Caki2 (cell line): ENCODE measurements at regions not wholly inside any gene's neighbourhood (a gene's known extent, or its start where the extent isn't known, plus 50 kb on each side); places are given as distances from the start of the nearest gene placed in this dataset.

ENCODE experiments used
- DNase-seq: peaks from one replicate; pipeline ENCODE4 v3.0.0-alpha.2; 2015; ENCODE audit warnings: low read depth
- in situ Hi-C: cut with HindIII; loops from 2 replicates; pipeline ENCODE4 v1.10.0; 2016; ENCODE audit warnings: low sequenced_read_pairs, low pct_unique_long_range_greater_than_20kb, mixed read lengths

DNA sequence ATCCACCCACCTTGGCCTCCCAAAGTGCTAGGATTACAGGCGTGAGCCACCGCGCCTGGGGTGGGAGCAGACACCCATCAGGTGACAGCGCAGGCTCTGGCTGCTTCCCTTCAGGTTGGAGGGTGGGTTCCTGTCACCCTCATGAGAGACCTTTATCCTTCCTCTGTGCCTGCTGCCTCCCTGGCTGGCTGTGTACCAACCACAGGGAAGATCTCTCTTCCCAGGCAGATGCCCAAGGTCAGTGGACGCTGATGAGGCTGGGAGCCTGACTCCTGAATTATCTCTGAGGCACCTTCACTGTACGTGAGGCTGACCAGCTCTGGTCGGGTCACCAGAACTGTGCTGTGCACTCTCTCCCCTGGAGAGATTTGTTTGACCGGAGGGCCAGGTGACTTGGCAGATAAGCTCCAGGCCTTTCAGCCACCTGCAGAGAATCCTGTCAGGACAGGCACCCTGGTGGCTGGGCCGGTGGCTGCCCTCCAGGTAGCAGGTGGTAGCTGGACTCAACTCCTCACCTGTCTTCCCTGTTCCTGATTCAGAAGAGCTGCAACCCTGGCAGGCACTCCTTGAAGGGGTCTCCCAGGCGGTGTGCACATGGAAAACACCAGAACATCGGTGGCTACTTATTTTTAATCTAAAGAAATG is 251.9 kb downstream of the GLRX3 start:
- no peak for DNase-seq
- in situ Hi-C loops: no loop called here

DNA sequence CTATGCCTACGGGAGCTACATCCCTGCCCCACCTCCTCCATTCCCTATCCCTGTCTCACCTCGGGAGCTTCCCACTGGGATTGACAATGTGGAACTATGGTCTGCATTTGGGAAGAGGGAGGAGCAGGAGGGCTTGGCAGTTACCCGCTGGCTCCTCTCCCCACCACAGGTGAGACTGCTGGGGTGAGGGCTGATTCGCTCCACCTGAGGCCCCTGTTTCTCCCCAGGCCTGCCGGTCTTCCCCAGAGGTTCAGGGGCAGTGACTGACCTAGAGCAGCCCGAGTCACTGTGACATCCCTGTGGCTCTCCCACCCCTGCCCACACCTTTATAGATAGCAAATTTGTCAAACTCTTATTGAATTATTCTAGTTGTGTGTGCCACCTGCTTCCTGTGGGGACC is 252.6 kb downstream of the GLRX3 start:
- DNase-seq: no peak
- in situ Hi-C loops: no loop called here

DNA sequence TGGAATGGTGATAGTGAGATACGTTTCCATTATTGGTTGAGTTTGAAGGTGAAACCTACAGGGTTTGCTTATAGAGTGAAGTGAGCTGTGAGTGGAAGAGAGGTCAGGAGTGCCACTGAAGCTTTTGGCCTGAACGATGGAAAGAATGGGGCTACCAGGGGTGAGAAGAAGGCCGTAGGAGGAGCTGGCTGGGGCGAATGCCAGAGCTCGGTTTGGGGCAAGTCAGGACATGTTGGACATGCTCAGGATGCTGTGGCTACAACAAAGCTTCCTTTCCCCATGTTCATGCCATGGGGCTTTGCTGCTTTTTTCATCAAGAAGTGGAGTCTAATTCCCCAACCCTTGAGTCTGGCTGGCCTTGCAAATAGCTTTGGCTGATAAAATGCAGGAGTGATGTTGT is 253.7 kb downstream of the GLRX3 start:
- DNase-seq: no peak
- in situ Hi-C loops: no loop called here

DNA sequence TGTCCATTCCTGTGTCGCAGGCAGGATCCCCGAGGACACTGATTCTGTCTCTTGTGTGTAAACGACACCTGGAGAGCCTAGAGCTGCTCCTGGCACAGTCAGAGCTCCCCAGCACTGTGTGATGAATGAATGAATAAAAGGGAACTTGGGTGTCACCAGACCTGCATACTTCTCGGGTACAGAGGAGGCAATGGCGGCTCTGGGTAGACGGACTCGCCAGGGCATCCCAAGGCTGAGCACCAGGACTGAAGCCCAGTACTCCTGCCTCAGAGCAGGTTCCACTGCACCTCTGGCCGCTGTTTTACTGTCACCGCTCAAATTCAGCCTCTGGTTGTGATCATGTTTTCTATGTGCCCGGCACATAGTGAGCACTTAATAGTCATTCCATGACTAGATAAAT is 255.8 kb downstream of the GLRX3 start:
- in situ Hi-C loops: no loop called here
- DNase-seq: no peak

DNA sequence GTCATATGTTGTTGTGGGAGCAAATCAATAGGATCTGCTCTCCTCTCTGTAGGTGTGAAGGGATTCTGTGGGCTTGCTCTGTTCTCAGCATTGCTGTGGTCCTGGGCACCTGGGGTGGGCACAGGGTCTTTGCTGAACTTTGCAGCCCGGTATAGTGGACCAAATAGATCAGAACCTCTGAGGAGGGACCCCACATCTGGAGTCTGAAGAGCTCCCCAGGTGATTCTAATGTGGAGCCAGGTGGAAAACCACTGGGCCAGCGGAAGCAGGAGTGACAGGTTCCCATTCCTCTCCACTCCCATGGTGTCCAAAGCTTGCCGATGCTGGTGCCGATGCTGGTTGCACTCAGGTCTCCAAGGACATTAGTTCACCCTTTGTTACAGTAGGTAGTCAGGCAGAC is 257.2 kb downstream of the GLRX3 start:
- no peak for DNase-seq
- in situ Hi-C loops: no loop called here

DNA sequence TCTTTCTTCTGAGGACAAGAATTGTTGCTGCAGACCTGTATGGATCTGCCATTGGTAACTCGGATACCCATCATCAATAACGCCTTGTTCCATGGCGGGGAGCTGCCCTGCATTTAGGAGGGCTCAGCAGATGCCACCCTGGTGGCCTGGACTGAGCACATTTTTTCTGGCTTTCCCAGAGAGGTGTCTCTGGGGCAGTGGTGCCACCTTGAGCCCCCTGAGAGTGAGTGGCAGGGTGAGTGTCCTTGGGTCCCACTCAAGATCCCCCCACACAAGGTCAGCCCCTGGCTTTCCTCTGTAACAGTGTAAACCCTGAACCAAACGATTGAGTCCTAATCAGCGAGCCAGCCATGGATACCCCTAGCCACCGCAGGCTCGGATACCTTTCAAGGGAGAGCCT is 258.6 kb downstream of the GLRX3 start:
- no peak for DNase-seq
- in situ Hi-C loops: no loop called here

DNA sequence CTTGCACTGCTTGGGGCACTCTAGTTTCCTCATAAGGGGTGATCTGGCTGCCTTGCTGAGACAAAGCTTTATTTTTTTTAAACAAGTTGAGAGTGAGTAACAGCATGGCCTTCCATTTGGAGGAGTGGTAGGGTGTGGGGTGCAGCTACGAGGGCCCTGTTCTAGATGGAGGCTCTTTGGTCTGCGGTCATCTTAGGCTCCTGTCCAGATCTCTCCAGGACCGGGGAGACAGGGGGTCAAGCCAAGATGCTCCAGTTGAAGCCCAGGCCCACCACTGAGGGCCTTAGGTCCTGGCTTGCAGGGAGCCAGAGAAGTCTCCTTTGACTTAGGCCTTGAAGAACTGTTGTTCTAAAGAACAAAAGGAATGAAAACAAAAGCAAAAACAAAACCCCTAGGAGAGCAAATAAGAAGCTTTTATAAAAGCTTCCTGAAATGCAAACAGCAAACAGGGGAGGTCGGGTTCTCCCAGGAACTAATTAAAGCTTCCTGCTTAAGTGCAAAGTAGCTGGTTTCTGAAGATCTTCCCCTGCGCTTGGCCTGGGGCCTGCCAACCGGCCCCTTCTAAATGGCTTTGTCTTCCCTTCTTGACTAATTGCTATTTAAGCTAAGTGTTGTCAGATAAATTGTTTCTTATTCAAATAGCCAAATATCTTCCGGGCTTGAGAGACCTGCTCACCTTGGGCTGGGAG is 259.2 kb downstream of the GLRX3 start:
- DNase-seq: no peak
- in situ Hi-C loops: no loop called here

DNA sequence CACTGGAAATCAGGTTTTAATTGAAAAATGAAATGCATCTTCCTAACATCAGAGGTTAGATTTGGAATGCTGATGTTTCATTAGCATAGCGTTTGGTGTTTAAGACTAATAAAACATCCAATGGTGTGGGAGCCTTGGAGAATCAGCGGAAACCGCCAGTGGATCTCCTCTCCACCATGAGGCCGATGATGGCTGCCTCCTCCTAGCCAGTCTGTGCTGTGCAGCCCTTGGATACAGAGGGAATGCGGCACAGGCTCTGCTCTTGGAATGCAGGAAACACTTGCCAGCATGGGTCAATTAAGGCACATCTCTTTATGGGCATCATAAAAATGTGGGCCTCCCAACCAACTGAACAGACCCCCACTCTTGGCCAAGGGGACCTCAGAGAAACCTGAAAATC is 259.9 kb downstream of the GLRX3 start:
- in situ Hi-C loops: no loop called here
- no peak for DNase-seq

DNA sequence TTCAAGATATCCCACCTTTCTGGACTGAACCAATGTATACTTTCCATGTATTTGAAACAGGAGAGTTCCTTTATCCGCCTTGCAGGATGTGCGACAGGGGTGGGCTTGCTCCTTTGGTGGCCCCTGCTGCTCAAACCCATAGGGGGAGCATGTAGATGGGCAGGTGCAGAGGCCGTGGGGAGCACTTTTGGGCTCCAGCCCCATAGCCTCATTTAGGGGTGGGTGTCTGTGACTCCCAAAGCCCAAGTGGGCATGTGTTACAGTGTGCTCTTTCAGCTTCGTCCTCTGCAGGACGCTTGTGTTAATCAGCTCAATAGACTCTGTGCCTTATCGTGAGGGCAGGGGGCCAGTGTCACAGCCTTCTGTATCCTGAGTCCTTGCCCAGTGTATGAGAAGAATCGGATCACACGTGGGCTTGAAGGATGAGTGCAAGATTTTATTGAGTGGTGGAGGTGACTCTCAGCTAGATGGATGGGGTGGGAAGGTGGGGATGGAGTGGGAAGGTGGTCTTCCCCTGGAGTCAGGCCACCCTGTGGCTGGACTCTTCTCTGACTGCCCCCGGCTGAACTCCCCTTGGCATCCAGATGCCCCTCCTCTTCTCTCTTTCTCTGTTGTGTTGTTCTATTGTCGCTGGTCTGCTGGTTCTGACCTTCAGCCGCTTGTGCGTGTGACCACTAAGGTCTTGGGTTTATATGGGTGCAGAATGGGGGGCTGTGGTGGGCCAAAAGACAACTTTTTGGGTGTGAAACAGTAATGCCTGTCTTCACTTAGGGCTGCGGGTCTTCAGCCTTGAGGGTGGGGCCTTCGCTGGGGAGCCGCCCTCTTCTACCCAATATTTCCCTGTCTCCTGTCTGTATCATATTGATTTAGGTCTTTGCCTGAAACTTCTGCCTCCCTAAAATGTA is 262.2 kb downstream of the GLRX3 start:
- no peak for DNase-seq
- in situ Hi-C loops: no loop called here

DNA sequence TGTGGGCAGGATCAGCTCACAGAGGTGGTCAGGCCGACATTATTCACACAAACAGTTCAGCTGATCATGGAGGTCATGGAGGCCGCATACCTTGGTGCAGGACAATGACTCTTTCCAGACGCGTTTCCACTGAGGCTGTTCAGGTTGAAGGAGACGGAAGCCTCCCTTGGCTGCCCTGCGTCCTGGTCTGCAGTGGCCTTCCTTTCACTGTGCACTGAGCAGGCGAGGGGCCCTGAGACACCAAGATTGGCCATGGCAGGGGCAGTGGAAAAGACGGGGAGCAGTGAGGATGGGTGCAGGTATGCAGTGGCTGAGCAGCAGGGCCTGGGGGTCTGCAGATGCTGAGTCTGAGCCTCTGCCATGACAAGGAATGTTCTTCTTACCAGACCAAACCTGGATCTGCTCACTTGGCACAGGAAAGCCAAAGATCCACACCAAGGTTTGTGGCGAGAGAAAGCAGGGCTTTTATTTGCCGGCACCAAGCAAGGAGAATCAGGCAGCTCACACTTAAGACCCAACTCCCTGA is 263.3 kb downstream of the GLRX3 start:
- in situ Hi-C loops: no loop called here
- no peak for DNase-seq

DNA sequence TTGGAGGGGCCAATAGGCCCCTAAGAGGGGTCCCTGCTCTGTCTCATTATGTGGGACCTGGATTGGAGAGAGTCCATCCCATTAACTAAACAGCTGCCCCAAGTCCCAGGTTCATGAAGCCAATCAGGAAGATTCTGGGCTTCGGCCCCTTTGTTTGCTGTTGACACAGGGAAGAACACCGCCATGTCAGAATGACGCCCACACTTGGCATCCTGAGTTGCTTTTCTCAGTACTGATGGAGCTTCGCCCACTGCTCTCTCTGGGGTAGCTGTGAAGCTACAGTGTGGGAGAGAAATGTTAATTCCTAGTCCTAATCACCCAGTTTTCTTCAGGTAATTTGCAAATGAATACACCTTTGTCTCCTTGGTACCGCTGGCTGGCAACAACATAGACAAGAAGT is 264.7 kb downstream of the GLRX3 start:
- no peak for DNase-seq
- in situ Hi-C loops: no loop called here

DNA sequence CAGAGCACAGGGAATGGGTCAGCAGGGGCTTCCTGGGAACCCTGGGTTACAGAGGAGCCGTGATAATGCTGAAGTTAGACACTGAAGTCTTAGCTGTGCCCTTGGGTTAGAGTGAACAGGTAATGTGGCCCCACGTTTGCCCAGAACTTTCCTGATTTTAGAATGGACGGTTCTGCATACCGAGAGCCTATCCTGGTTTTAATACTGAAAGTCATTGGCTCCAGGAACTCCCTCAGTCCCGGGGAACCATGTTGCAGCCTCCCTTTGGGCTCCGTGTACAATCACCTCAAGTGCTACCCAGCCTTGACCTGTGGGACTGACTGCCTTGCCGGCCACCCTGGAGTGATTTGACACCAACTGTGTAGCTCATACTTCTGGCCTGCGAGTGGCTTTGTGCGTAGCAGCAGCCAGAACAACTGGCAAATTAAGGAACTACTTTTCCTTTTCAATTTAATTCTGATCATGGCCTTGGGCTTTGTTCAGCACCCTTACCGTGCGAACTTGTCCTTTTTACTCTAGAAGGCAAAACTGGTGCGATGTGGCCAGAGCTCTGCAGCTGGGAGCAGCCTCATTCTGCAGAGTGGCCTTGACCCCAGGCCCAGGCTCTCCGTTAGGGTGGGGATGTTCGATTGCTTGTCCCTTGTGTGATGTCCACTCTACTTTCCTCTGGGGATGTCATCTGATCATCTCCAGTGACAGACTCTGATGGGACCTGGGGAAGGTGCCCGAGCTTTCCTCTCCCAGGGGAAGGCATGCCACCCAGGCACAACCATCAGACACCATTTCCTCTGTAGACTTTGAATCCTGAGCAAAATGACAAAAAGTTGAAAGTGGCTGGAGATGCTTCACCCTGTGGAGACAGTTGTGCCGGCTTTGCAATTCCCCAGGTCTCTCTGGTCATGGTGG is 265.9 kb downstream of the GLRX3 start:
- in situ Hi-C loops: no loop called here

DNA sequence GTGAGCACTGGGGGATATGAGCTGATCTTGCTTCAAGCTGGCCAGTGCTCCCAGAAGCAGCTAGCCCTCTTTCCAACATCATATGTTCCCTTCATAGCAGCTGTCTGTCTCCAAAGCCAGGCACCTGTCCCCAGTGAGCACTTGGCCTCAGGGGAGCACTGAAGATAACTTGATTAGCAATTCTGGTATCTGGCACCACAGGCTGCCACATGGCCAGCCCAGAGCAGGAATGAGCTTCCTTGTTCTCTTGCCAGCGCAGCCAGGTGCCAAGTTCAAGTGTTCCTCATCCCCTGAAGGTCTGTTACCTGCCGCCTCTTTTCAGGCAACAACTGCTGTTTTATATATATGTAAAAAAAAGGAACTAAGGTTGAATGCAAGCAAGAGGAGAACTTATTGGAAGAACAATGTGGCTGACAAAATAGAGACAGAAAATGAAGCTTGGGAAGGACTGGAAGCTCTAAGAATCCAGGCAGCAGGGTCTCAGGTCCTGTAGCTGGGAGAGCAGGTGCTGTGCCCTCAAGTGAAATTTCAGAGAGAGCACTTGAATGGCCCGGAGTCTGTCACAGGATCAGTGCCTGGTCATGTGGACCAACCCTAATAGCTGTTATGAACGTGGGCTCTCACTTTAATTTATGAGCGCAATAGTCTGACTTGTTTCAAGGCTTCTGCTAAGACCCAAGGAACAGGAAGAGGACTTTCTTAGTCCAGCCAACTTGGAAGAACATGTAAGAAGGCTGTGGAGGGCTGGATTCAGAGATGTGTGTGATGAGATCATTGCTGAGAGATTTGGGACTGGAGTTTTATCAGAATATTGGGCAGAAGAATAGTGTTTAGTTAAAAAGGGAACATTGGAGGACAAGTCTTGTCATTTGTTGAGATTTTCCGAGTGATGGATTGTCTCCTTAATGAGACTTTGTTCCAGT is 267.2 kb downstream of the GLRX3 start:
- DNase-seq: no peak
- in situ Hi-C loops: no loop called here

More for the DNA sequence above, 265.9 kb downstream of the GLRX3 start:
- no peak for DNase-seq

DNA sequence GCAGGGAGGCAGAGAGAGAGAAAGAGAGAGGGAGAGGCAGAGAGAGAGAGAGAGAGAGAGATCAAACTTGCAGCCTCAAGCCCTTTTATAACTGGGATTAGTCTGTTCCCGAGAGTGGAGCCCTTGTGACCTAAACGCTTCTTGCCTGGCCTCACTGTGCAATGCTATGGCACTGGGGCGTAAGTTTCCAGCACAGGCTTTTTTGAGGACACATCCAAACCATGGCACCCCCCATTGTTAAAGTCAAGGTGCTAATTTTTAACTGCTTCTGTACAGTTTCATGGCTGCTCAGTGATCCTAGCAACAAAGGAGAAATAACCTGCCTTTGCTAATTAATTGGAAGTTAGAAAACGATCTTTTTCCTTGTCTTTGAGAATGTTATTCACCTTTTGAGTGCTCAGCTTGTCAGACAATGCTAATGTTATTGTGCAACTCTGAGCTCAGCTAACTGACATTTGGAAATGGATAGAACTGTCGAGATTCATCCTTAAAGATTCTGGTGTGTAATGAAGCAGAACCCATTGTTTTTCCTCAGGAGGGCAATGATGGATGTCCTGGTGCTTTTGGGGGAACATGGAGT is 268.4 kb downstream of the GLRX3 start:
- no peak for DNase-seq
- in situ Hi-C loops: no loop called here

DNA sequence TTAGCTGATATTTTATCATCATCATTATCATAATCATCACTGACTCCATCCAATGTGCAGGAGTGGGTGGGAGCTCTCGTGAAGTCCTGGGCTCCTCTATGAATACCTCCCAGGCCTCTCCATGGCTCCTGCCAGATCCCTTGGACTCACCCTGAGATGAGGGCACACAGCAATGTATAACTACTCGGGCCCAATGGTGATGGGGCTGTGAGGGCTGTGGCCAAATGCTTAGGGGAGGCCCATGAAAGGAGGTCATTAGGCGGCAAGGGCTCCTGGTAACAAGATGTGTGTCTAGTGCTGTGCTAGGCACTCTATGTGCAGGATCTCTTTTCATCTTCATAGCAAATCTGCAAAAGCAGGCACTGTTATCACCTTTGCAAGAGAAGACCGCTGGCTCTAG is 270.9 kb downstream of the GLRX3 start:
- no peak for DNase-seq
- in situ Hi-C loops: no loop called here

DNA sequence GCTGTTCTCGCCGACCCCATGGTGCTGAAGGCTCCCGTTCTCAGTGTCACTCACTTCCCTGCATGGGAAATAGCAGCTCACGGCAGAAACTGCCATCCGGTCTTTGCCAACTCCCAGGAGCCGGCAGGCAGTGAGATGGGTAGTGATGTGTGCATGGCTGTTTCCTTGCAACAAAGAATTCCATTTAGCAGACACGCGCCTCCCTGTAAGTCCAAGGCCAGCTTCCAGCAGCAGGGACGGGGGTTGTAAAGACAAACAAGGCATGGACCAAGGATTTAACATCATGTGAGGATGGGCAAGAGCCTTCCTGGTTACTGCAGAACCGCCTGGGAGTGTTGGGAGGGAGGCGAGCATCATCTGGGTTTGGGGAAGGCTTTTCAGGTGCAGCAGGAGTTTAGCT is 273.1 kb downstream of the GLRX3 start:
- no peak for DNase-seq
- in situ Hi-C loops: no loop called here

DNA sequence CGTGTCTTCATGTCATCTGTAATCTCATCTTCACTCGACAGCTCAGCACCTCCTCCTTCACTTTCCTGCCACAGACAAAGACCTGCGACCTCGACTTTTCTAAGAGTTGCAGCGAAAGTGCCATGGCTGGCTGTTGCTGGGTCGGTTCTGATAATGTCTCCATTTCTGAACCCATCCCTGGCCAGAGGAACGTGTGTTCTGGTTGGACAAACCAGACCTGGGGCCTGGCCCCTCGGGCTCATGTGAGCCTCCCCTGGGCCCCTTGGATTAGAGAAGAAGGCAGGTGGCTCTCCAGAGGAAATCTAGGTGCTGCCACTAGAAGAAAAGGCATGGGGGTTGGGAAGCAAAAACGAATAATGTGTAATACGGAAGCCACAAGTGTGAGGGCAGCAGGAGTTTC is 273.7 kb downstream of the GLRX3 start:
- no peak for DNase-seq
- in situ Hi-C loops: no loop called here
